Fibroblast of gingiva (primary cell): ENCODE measurements at regions not wholly inside any gene's neighbourhood (a gene's known extent, or its start where the extent isn't known, plus 50 kb on each side); places are given as distances from the start of the nearest gene placed in this dataset.
A peak's percentile ranks its signal among the peaks of the same experiment; 100 is the strongest.
"Not testable (repeated sequence)": the region's sequence is repeated elsewhere in the genome, so short reads cannot be mapped to it uniquely, and the experiment has no call there.

ENCODE experiments used
- DNase-seq: peaks from one replicate; pipeline ENCODE4 v3.0.0-alpha.2; 2011; ENCODE audit warnings: low read depth

GRCh38 chr21:39082656-39083376, 100.4 kb downstream of the PSMG1 start:
- no peak for DNase-seq

GRCh38 chr21:39080366-39080765, 102.9 kb downstream of the PSMG1 start:
- no peak for DNase-seq

- peak; percentile 36 for DNase-seq
These were observed 103.6 kb downstream of the PSMG1 start for GRCh38 chr21:39079617-39080016.

GRCh38 chr21:39078322-39079065, 104.8 kb downstream of the PSMG1 start:
- peak; percentile 32 for DNase-seq

GRCh38 chr21:39077876-39078275, 105.4 kb downstream of the PSMG1 start:
- DNase-seq: no peak

- DNase-seq: no peak
These were observed 108.7 kb downstream of the PSMG1 start for GRCh38 chr21:39074508-39074907.

GRCh38 chr21:39073717-39074116, 109.5 kb downstream of the PSMG1 start:
- DNase-seq: peak; percentile 76

GRCh38 chr21:39073063-39073462, 110.2 kb downstream of the PSMG1 start:
- DNase-seq: peak; percentile 80

- no peak for DNase-seq
These were observed 110.8 kb downstream of the PSMG1 start for GRCh38 chr21:39072468-39072867.

- DNase-seq: peak; percentile 77
These were observed 111.5 kb downstream of the PSMG1 start for GRCh38 chr21:39071623-39072214.

- DNase-seq: not testable (repeated sequence)
These were observed 113.4 kb downstream of the PSMG1 start for GRCh38 chr21:39069856-39070255.

GRCh38 chr21:39066829-39067780, 116.1 kb downstream of the PSMG1 start:
- no peak for DNase-seq

GRCh38 chr21:39065917-39066316, 117.3 kb downstream of the PSMG1 start:
- no peak for DNase-seq

- DNase-seq: no peak
These were observed 118.8 kb downstream of the PSMG1 start for GRCh38 chr21:39064325-39065012.

GRCh38 chr21:39063517-39063916, 119.7 kb downstream of the PSMG1 start:
- no peak for DNase-seq

GRCh38 chr21:39062196-39062595, 121.1 kb downstream of the PSMG1 start:
- DNase-seq: no peak

- DNase-seq: no peak
These were observed 121.5 kb downstream of the PSMG1 start for GRCh38 chr21:39061766-39062165.

- no peak for DNase-seq
These were observed 122.7 kb downstream of the PSMG1 start for GRCh38 chr21:39060485-39061083.

- DNase-seq: no peak
These were observed 126.1 kb downstream of the PSMG1 start for GRCh38 chr21:39057121-39057520.

GRCh38 chr21:39056636-39057035, 126.6 kb downstream of the PSMG1 start:
- DNase-seq: no peak
